Gastroesophageal sphincter (tissue), 3 donors: ENCODE measurements at regions not wholly inside any gene's neighbourhood (a gene's known extent, or its start where the extent isn't known, plus 50 kb on each side); places are given as distances from the start of the nearest gene placed in this dataset.

Experiments used
- CTCF ChIP-seq, 4 experiments: fragments of 200-600 bp in 2 of 4; fragments of 450-650 bp in 2 of 4; sonication (generic) in 1 of 4; IDR thresholded peaks; one replicate each; pipeline ENCODE4 v1.5.1; 2017 to 2019; ENCODE audit warnings: antibody characterized with exemption in 4 of 4, mild to moderate bottlenecking in 2 of 4, moderate library complexity in 2 of 4
- EP300 ChIP-seq: sonication (generic); formaldehyde crosslinking; IDR thresholded peaks from one replicate; pipeline ENCODE4 v1.6.1; 2017; ENCODE audit warnings: antibody characterized with exemption, mild to moderate bottlenecking
- POLR2A ChIP-seq, 2 donors: fragments of 450-650 bp; IDR thresholded peaks; one replicate each; pipeline ENCODE4 v1.6.1; 2017; ENCODE audit warnings: antibody characterized with exemption in 2 of 2, mild to moderate bottlenecking in 2 of 2, moderate library complexity in 1 of 2
- POLR2AphosphoS5 ChIP-seq: sonication (generic); formaldehyde crosslinking; IDR thresholded peaks from one replicate; pipeline ENCODE4 v1.6.1; 2017; ENCODE audit warnings: antibody characterized with exemption

- TF ChIP-seq CTCF (IDR thresholded peaks at IDR 0.05): no peak
- TF ChIP-seq POLR2A (IDR thresholded peaks at IDR 0.05): no peak
- no peak for TF ChIP-seq POLR2AphosphoS5
- TF ChIP-seq EP300: no peak
Measured at GRCh38 chr4:58961283-58961682, 1851.1 kb upstream of the IGFBP7 start.
